GM12874 (cell line): ENCODE measurements at regions not wholly inside any gene's neighbourhood (a gene's known extent, or its start where the extent isn't known, plus 50 kb on each side); places are given as distances from the start of the nearest gene placed in this dataset.

ENCODE experiments used
- TF ChIP-seq, protein P1 (sequence below): IDR thresholded peaks from 2 replicates; pipeline ENCODE4 v1.5.1; 2011; ENCODE audit warnings: low read depth, mild to moderate bottlenecking, control low read depth, low read length, moderate library complexity; ENCODE audit not compliant: insufficient read depth

DNA sequence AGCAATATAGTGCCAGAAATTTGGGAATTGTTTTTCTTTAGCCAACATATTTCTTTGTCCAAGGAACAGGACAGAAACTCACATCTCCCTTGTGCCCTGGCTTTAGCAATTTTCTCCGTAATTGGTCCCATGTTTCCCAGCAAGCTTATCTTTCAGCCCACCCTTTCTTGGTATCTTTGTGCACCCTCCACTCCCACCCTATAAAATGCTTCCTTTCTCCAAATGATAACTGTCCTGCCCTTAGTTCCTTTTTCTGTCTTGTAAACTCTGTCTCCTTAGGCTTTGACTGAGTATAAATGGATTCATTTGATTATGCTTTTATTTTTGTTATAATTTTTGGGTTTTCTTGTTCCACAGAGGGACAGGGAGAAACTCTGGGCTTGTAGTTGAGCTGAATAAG, 442.8 kb downstream of the ATP23 start:
- TF ChIP-seq, protein P1, sequence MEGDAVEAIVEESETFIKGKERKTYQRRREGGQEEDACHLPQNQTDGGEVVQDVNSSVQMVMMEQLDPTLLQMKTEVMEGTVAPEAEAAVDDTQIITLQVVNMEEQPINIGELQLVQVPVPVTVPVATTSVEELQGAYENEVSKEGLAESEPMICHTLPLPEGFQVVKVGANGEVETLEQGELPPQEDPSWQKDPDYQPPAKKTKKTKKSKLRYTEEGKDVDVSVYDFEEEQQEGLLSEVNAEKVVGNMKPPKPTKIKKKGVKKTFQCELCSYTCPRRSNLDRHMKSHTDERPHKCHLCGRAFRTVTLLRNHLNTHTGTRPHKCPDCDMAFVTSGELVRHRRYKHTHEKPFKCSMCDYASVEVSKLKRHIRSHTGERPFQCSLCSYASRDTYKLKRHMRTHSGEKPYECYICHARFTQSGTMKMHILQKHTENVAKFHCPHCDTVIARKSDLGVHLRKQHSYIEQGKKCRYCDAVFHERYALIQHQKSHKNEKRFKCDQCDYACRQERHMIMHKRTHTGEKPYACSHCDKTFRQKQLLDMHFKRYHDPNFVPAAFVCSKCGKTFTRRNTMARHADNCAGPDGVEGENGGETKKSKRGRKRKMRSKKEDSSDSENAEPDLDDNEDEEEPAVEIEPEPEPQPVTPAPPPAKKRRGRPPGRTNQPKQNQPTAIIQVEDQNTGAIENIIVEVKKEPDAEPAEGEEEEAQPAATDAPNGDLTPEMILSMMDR: no peak

DNA sequence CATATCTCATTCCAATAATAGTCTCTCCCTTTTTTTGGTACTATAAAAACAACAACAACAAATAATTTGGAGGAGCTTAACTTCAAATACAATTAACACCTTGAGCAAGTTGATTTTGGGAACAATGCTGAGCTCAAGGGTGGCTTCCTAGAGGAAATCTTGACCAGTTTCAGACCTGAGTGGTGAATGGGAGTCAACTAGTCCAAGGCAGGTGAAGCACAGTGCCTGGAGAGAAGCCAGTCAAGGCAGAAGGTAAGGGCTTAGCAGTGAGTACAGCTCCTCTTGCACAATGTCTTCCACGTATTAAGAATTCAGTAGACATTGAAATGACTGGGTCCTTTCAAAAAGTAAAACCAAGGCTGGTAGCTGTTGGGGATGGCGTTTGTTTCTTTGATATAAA, 444.8 kb downstream of the ATP23 start:
- TF ChIP-seq, protein P1: no peak

DNA sequence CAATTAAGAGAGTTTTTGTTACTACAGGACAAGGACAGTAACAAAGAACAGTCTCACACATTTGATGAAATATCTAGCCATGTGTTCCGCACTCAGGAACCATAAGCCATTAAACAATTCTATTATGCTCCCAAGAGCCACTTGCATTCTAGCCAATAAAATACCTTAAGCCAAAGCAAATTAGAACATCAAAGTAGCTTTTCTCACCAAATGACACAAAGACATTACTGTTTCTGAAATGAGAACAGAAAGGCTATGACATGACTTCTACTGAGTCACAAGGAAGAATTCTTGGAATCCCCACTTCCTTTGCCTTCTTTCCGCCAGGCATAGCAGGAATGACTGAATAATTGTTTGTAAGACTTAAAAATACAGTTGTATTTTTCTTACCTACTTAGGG, 445.8 kb downstream of the ATP23 start:
- TF ChIP-seq, protein P1: no peak

DNA sequence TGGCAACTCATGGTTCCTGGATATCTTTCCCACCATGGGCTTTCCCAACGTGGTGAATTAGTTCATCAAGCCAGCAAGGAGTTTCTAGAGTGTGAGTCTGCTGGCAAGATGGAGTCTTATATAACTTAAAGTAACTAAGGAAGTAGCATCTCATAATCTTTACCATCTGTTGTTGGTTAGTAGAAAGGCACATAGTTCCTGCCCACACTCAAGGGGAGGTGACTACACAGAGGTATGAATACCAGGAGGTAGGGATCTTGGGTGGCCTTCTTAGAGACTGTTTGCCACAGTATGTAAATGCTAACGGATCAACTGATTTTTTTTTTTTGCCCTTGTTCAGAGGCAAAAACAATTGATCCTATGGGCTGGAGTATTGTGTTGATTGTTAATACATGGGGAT, 446.9 kb downstream of the ATP23 start:
- TF ChIP-seq, protein P1: no peak

DNA sequence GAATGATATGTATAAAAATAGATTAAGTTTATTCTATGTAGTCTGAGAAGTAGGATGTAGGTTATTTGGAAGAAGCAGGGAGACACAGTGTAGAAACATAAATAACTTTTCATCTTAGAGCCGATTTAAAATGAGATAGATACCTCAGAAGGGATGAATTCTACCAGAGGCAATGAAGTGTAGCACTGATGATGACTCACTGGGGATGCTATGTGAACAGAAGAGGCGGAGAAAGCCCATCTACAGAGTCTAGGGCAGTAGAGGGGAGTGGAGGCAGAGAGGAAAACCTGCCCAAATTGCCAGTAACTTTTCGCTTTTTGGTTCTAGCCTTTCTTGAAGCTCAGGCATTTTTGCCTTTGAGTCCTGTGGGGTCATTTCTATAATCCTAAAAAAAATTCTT, 451.8 kb downstream of the ATP23 start:
- TF ChIP-seq, protein P1: no peak

DNA sequence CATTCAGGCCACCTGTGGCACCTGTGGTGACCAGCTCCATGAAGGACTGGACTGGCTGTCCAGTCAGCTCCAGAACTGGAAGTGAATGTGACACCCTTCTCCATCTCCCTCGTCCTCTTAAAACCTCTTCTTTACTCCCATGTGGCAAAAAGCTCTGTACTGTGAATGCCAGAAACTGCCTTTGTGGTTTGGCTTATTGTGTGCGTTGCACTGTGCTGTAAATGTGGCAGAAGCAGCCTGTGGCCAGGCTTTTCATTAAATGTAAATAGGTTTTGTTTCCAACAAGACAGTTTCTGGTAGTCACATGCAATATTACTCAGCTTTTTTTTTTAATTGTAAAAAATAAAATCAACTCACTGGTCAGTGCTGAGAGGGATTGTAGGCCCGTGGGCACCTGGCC, 453.7 kb downstream of the ATP23 start:
- TF ChIP-seq, protein P1: no peak

DNA sequence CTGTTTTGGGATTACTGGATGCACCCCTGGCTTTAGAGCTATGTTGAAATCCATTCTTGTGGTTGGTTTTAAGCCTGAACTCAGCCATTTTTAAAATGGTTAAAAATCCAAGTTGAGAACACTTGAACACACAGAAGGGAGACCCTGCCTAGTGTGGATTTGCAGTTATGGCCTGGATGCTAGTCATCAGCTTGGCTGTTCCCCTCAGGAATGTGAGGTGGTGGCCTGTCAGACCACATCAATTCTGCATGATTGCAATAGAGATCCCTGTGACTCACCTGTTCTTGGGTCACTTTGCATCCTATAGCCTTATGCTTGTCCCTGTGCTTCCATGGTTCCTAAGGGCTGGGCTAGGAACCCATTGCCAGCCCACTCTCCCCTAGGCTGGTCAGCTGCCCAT, 454.1 kb downstream of the ATP23 start:
- TF ChIP-seq, protein P1: no peak

DNA sequence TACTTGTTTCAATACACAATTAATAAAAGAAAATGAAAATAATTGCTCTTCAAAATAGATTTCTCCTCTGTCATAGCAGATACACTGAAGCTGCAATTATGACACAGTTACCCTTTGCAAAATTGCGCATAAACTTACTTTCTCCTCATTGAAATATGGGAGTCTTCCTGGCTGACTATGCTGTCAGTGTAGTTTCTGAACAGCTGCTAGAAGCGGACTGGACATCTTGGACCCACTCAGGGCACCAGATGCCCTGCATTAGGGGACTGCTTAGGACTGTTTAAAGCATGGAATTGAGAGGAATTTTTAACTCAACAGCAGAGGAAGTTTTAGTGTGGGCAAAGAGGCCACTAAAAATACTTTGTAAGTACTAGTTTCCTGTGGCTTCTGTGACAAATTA, 454.9 kb downstream of the ATP23 start:
- TF ChIP-seq, protein P1: no peak
